ENCODE measurements at regions not wholly inside any gene's neighbourhood (a gene's known extent, or its start where the extent isn't known, plus 50 kb on each side); places are given as distances from the start of the nearest gene placed in this dataset.

DNA sequence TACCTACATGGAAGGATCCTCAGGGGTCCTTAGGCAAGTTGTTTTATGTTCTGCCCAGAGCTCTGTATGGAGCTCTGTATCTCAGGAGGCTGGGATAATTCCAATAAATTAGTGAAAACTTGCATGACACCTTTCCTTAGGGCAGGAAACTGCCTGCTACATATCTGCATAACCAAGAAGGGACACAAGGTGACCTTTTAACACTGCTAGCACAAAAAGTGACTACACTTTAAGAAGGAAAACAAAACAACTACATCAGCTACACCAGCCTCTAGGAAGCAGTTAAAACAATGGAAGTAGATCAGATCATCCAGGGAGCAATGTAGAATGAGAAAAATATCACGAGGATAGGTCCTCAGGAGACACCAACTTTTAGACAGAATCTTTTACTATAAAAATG is 93.9 kb downstream of the TNFSF18 start:
- TF ChIP-seq, protein P1, sequence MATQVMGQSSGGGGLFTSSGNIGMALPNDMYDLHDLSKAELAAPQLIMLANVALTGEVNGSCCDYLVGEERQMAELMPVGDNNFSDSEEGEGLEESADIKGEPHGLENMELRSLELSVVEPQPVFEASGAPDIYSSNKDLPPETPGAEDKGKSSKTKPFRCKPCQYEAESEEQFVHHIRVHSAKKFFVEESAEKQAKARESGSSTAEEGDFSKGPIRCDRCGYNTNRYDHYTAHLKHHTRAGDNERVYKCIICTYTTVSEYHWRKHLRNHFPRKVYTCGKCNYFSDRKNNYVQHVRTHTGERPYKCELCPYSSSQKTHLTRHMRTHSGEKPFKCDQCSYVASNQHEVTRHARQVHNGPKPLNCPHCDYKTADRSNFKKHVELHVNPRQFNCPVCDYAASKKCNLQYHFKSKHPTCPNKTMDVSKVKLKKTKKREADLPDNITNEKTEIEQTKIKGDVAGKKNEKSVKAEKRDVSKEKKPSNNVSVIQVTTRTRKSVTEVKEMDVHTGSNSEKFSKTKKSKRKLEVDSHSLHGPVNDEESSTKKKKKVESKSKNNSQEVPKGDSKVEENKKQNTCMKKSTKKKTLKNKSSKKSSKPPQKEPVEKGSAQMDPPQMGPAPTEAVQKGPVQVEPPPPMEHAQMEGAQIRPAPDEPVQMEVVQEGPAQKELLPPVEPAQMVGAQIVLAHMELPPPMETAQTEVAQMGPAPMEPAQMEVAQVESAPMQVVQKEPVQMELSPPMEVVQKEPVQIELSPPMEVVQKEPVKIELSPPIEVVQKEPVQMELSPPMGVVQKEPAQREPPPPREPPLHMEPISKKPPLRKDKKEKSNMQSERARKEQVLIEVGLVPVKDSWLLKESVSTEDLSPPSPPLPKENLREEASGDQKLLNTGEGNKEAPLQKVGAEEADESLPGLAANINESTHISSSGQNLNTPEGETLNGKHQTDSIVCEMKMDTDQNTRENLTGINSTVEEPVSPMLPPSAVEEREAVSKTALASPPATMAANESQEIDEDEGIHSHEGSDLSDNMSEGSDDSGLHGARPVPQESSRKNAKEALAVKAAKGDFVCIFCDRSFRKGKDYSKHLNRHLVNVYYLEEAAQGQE (IDR thresholded peaks at IDR 0.05; ENCODE audit: borderline replicate concordance): no peak
- TF ChIP-seq, protein P2, sequence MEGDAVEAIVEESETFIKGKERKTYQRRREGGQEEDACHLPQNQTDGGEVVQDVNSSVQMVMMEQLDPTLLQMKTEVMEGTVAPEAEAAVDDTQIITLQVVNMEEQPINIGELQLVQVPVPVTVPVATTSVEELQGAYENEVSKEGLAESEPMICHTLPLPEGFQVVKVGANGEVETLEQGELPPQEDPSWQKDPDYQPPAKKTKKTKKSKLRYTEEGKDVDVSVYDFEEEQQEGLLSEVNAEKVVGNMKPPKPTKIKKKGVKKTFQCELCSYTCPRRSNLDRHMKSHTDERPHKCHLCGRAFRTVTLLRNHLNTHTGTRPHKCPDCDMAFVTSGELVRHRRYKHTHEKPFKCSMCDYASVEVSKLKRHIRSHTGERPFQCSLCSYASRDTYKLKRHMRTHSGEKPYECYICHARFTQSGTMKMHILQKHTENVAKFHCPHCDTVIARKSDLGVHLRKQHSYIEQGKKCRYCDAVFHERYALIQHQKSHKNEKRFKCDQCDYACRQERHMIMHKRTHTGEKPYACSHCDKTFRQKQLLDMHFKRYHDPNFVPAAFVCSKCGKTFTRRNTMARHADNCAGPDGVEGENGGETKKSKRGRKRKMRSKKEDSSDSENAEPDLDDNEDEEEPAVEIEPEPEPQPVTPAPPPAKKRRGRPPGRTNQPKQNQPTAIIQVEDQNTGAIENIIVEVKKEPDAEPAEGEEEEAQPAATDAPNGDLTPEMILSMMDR (IDR thresholded peaks at IDR 0.05; ENCODE audit: poor library complexity, severe bottlenecking): no peak
- no peak for TF ChIP-seq POLR2AphosphoS5 (IDR thresholded peaks at IDR 0.05)
- no peak for TF ChIP-seq EZH2 (IDR thresholded peaks at IDR 0.05; ENCODE audit: borderline replicate concordance, insufficient read depth, low read length, poor library complexity, severe bottlenecking)
- TF ChIP-seq RAD21 (conservative IDR thresholded peaks at IDR 0.05): no peak
- TF ChIP-seq TAF1 (IDR thresholded peaks at IDR 0.05; ENCODE audit: low read depth): no peak
- TF ChIP-seq SMC3 (conservative IDR thresholded peaks at IDR 0.05; ENCODE audit: poor library complexity): no peak
- no peak for TF ChIP-seq EP300 (conservative IDR thresholded peaks at IDR 0.05; ENCODE audit: poor library complexity, severe bottlenecking)
- TF ChIP-seq MXI1 (conservative IDR thresholded peaks at IDR 0.05; ENCODE audit: poor library complexity, severe bottlenecking): no peak

All from neural cell (in vitro differentiated cells).